HG03565 (cell line): ENCODE measurements at regions not wholly inside any gene's neighbourhood (a gene's known extent, or its start where the extent isn't known, plus 50 kb on each side); places are given as distances from the start of the nearest gene placed in this dataset.
"Not testable (repeated sequence)": the region's sequence is repeated elsewhere in the genome, so short reads cannot be mapped to it uniquely, and the experiment has no call there.

Source experiments
- ATAC-seq: cut with Tn5 transposase; IDR thresholded peaks from one replicate; pipeline ENCODE4 v1.9.1; 2021; ENCODE audit warnings: mild to moderate bottlenecking, moderate library complexity; ENCODE audit not compliant: unreplicated experiment

- ATAC-seq: not testable (repeated sequence)
Measured at GRCh38 chr14:106011631-106012360, 485.4 kb downstream of the TMEM121 start.

GRCh38 chr14:106012361-106012725 lies 486.0 kb downstream of the TMEM121 start:
- ATAC-seq: not testable (repeated sequence)

- no peak for ATAC-seq
Measured at GRCh38 chr14:106013879-106014376, 487.5 kb downstream of the TMEM121 start.

GRCh38 chr14:106017952-106018351 lies 491.6 kb downstream of the TMEM121 start:
- not testable (repeated sequence) for ATAC-seq

DNA sequence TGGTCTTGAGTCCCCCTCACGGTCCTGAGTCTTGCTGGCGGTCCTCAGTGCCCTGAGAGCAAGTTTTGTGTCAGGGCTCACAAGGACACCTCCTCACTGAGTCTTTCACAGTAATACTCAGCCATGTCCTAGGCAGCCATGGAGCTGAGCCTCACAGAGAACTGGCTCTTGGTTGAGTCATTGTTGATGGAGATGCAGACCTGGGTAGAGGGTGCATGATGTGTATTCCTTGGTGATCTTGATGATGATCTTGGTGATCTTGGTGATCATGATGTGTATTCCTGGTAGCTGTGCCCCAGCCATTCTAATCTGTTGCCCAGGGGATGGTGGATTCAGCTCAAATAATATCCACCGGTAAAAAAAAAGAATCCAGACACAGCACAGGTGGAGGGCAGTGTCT lies 495.4 kb downstream of the TMEM121 start:
- ATAC-seq: no peak

DNA sequence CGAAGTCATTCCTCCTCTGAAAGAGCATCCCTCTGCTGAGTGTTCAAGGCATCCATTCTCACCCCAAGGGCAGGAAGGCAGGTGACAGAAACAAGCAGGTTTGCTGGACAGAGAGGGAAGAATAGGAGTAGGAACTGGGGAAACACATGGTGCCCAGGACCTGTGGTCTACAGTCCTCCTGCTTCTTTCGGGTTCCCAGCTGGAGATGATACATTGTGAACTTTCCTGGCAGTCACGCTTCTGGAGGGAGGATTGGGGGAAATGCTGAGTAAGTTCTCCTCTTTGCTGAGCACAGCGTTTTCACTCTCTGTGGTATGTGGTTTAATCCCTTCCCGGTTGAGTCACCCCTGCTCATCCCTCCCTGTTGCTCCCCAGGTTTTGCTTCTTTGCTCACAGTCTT lies 496.3 kb downstream of the TMEM121 start:
- not testable (repeated sequence) for ATAC-seq

GRCh38 chr14:106023411-106023810 lies 497.0 kb downstream of the TMEM121 start:
- no peak for ATAC-seq

GRCh38 chr14:106024983-106025604 lies 498.7 kb downstream of the TMEM121 start:
- no peak for ATAC-seq

- no peak for ATAC-seq
Measured at GRCh38 chr14:106026026-106026425, 499.6 kb downstream of the TMEM121 start.

GRCh38 chr14:106027759-106028158 lies 501.4 kb downstream of the TMEM121 start:
- ATAC-seq: not testable (repeated sequence)

DNA sequence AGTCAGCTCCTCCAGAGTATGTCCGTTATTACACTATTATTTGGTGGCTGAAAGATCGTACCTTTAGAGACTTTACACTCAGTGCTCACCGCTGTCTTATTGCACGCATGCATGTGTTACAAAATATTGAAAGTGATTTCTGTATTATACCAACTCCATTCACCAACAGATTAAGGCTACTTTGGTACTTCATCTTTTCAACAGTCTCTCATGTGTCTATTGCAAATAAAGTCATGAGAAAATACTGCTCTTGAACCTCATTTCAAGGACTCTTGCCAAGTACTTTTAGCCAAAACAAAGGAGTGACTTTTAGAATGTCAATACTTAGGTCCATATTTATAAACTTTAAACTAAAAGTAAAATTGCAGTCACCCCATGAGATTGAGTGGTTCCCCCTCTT lies 503.6 kb downstream of the TMEM121 start:
- ATAC-seq: no peak

DNA sequence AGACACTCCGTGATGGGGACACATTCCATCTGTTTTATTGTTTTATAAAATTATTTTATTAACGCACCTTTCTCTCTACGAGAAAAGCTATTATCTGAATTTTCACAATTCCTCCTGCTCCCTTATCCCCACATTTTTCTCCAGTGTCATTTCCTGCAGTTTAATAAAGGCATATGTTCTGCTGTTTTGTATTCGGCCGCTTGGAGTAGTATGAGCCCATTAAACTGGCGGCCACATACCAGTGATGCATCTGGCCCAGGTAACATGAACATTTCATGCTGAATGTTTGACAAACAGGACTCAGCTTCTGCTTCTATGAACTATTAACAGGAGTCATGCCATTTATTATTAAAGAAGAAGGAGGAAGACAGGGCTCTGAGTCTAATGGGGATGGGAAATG lies 511.0 kb downstream of the TMEM121 start:
- ATAC-seq: no peak

- no peak for ATAC-seq
Measured at GRCh38 chr14:106038263-106038662, 511.9 kb downstream of the TMEM121 start.

DNA sequence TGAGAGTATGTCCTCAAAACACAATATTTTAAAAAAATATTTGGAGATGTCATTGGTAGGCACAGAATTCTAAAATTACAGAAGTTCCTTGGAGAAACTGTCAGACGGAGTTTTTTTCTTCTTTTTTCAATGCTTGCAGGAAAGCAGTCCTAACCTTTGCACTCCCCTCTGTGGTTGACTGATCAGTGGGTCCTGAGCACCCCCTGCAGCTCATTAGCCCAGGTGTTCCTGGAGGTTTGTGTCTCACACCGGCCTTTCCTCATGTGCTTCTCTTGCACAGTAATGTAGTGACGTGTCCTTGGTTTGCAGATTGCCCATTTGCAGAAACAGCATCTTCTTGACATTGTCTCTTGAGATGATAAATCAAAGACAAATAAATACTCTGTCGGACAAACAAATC lies 513.0 kb downstream of the TMEM121 start:
- ATAC-seq: no peak

DNA sequence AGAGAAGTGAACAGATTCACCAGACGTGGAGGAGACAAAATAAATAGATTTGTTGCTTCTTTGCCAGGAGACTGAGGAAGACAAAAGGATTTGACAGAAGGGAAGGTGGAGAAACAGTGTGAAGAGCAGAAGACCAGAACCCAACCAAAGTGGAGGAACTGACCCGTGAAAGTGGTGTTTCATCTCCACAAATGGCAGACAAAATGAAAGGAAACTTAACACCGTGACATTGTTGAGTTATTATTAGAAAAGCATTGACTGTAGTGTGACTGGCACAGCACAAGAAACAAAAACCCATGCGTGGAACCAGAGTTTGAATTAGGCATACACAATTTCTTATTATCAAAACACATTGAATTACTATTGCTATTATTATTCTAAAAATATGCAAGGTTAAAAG lies 518.1 kb downstream of the TMEM121 start:
- ATAC-seq: no peak

DNA sequence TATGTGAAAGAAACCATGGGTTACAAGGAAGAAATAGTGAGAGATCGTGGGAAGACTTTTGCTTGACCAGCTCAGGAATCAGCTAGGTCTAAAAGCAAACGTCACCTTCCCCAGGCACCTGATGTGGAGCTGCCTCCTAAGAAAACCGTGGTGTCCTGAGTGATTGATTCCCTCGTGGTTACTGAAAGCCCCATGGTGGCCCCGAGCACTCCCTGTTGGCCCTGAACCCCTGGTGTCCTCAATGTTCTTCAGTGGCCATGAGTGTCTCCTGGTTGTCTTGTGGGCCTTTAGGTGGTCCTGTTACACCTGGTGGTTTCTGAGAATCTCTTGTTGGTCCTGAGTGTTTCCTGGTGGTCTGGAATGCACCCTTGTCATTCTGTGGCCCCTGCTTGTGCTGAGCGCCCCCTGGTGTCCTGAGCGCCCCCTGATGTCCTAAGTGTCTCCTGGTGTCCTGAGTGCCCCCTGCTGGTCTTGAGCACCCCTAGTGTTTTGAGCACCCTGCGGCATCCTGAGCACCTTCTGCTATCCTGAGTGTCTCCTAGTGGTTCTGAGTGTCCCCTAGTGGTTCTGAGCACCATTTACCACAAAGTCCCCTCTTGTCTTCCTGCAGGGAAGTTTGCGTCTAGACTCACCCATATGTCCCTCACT lies 518.7 kb downstream of the TMEM121 start:
- ATAC-seq: no peak

GRCh38 chr14:106051796-106052195 lies 525.4 kb downstream of the TMEM121 start:
- ATAC-seq: no peak

- ATAC-seq: no peak
Measured at GRCh38 chr14:106055289-106055688, 528.9 kb downstream of the TMEM121 start.

- no peak for ATAC-seq
Measured at GRCh38 chr14:106058342-106058741, 532.0 kb downstream of the TMEM121 start.

GRCh38 chr14:106060276-106060975 lies 534.0 kb downstream of the TMEM121 start:
- ATAC-seq: no peak

- not testable (repeated sequence) for ATAC-seq
Measured at GRCh38 chr14:106061877-106062500, 535.6 kb downstream of the TMEM121 start.
